Vagina (tissue), 2 donors: ENCODE measurements at regions not wholly inside any gene's neighbourhood (a gene's known extent, or its start where the extent isn't known, plus 50 kb on each side); places are given as distances from the start of the nearest gene placed in this dataset.

Source experiments
- DNase-seq, 2 donors: peaks; one replicate each; pipeline ENCODE4 v3.0.0-alpha.2; 2017; ENCODE audit errors: extremely low spot score in 2 of 2
- H3K27ac ChIP-seq: fragments of 200-600 bp; sonication (generic); one replicate; pipeline ENCODE4 v1.5.1; 2019
- H3K27me3 ChIP-seq: fragments of 200-600 bp; sonication (generic); one replicate; pipeline ENCODE4 v1.5.1; 2019
- H3K36me3 ChIP-seq, 2 donors: fragments of 200-600 bp; sonication (generic); one replicate each; pipeline ENCODE4 v1.5.1; 2017 to 2019
- H3K4me1 ChIP-seq: fragments of 200-600 bp; sonication (generic); one replicate; pipeline ENCODE4 v1.5.1; 2019
- H3K4me3 ChIP-seq, 2 donors: fragments of 200-600 bp; sonication (generic); 1 replicate in 1 of 2; 2 replicates in 1 of 2; pipeline ENCODE4 v1.5.1; 2016 to 2019
- H3K9me3 ChIP-seq: fragments of 200-600 bp; sonication (generic); one replicate; pipeline ENCODE4 v1.5.1; 2019
- POLR2A ChIP-seq, 2 donors: fragments of 450-650 bp; IDR thresholded peaks; one replicate each; pipeline ENCODE4 v1.6.1; 2017; ENCODE audit warnings: antibody characterized with exemption in 2 of 2, mild to moderate bottlenecking in 2 of 2, moderate library complexity in 2 of 2
- POLR2AphosphoS5 ChIP-seq, 2 donors: sonication (generic); formaldehyde crosslinking; IDR thresholded peaks; one replicate each; pipeline ENCODE4 v1.9.0; 2017; ENCODE audit warnings: antibody characterized with exemption in 2 of 2, mild to moderate bottlenecking in 2 of 2, low read depth in 1 of 2; ENCODE audit not compliant: insufficient read depth in 1 of 2
- intact Hi-C: fragments of 100-400 bp; cut with DNase I; formaldehyde crosslinking; loops from one replicate; pipeline ENCODE4 v1.15.1; 2023
- TF ChIP-seq, protein P1 (sequence below), 3 experiments: fragments of 450-650 bp in 2 of 3; fragments of 200-600 bp in 1 of 3; sonication (generic) in 1 of 3; IDR thresholded peaks; one replicate each; pipeline ENCODE4 v1.5.1; 2017 to 2019; ENCODE audit warnings: antibody characterized with exemption in 3 of 3, mild to moderate bottlenecking in 2 of 3, moderate library complexity in 2 of 3

GRCh38 chr14:104262515-104263514 lies 124.4 kb downstream of the KIF26A start:
- Histone ChIP-seq H3K27ac (no peak overlapping the region), H3K4me3 (no peak overlapping the region), H3K4me1 (no peaks in the 10 kb centered on the region), H3K9me3 (no peaks in the 10 kb centered on the region), H3K27me3 (no peaks in the 10 kb centered on the region), H3K36me3 (no peaks in the 10 kb centered on the region)
- TF ChIP-seq, protein P1, sequence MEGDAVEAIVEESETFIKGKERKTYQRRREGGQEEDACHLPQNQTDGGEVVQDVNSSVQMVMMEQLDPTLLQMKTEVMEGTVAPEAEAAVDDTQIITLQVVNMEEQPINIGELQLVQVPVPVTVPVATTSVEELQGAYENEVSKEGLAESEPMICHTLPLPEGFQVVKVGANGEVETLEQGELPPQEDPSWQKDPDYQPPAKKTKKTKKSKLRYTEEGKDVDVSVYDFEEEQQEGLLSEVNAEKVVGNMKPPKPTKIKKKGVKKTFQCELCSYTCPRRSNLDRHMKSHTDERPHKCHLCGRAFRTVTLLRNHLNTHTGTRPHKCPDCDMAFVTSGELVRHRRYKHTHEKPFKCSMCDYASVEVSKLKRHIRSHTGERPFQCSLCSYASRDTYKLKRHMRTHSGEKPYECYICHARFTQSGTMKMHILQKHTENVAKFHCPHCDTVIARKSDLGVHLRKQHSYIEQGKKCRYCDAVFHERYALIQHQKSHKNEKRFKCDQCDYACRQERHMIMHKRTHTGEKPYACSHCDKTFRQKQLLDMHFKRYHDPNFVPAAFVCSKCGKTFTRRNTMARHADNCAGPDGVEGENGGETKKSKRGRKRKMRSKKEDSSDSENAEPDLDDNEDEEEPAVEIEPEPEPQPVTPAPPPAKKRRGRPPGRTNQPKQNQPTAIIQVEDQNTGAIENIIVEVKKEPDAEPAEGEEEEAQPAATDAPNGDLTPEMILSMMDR (IDR thresholded peaks at IDR 0.05): no peak
- TF ChIP-seq POLR2A (IDR thresholded peaks at IDR 0.05): no peak
- TF ChIP-seq POLR2AphosphoS5 (IDR thresholded peaks at IDR 0.05; ENCODE audit: insufficient read depth in 1 of 2, low read depth in 1 of 2): no peak
- no peak for DNase-seq
- intact Hi-C loops: no loop called here

GRCh38 chr14:104263675-104264358 lies 125.4 kb downstream of the KIF26A start:
- TF ChIP-seq, protein P1 (IDR thresholded peaks at IDR 0.05): no peak
- TF ChIP-seq POLR2AphosphoS5 (IDR thresholded peaks at IDR 0.05; ENCODE audit: insufficient read depth in 1 of 2, low read depth in 1 of 2) (no peak), POLR2A (IDR thresholded peaks at IDR 0.05) (no peak)
- H3K9me3 ChIP-seq: no peaks in the 10 kb centered on the region
- no peak overlapping the region for H3K4me3 ChIP-seq
- intact Hi-C loops: no loop called here
- H3K36me3 ChIP-seq: no peaks in the 10 kb centered on the region
- H3K4me1 ChIP-seq: no peaks in the 10 kb centered on the region
- H3K27ac ChIP-seq: no peak overlapping the region
- DNase-seq: peak in 1 of 2 donors; percentile 74
- no peaks in the 10 kb centered on the region for H3K27me3 ChIP-seq

DNA sequence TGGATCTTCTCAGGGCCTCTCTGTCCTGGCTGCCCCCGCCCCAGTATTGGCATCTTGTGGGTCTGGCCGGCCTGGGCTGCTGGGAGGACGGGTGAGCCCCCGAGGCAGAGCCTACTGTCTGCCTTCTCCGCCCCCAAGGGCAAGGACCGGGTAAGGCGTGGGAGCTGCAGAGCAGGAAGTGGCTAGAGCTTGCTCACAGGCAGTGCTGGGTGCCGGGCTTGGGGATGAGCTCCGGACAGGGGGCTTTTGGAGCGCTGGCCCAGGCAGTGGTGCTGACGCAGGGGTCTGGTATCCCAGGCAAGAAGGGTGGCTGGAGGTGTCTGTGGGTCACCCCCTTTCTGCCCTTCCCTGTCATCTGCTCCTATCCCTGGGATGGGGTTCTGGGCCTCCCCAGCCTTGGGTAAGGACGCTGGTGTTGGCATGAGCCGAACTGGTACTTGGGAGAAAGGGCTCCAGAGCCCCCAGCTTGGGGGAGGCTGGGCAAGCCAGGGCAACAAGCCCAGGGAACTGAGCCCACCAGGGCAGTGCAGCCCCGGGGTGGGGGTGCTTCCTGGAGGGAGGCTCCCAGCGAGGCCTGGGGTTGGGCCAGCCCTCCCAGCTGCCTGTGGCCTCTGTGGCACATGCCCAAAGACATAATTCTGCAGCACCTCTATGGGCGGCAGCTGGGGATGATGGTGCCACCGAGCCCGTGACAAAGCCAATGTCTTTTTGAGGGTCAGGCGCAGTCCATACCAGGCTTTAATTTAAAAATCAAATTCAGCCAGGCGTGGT lies 126.3 kb downstream of the KIF26A start:
- peak in 1 of 2 donors; percentile 92 for DNase-seq
- intact Hi-C loops: no loop called here
- H3K36me3 ChIP-seq: no peaks in the 10 kb centered on the region
- H3K9me3 ChIP-seq: no peaks in the 10 kb centered on the region
- TF ChIP-seq, protein P1 (IDR thresholded peaks at IDR 0.05): no peak
- TF ChIP-seq POLR2AphosphoS5 (IDR thresholded peaks at IDR 0.05; ENCODE audit: insufficient read depth in 1 of 2, low read depth in 1 of 2) (no peak), POLR2A (IDR thresholded peaks at IDR 0.05) (no peak)
- H3K27me3 ChIP-seq: no peaks in the 10 kb centered on the region
- H3K4me3 ChIP-seq: no peak overlapping the region
- H3K27ac ChIP-seq: no peak overlapping the region
- no peaks in the 10 kb centered on the region for H3K4me1 ChIP-seq

DNA sequence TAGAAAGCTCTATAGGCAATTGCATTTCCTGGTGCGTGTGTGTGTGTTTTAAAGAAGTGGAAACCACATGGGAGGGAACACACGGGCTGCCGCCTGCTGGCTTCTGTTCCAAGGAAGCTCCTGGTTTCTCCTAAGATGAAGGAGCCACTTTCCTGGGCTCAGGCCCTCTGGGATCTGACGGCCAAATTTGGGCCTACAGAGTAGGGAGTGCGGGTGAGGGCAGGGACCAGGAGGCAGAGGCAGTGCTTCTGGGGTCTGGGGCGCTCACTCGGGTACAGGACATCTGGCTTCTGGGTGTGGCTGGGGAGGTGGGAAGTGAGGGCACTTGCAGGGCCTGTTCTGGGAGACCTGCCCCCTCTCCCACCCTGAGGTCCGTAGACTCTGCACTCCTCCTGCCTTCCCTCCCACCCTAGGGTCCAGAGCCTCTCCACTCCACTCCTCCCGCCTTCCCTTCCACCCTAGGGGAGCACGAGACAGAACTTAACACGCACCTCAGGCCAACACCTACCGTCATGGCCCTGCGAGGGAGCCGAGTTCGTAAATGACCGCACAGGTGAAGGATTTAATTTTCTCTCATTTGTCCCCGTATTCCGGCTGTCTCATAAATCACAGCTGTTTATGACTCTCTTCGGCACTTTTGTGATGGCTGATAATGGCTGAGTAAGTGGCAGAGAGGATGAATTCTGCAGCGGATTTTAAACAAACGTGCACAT lies 127.7 kb downstream of the KIF26A start:
- Histone ChIP-seq H3K4me1 (no peaks in the 10 kb centered on the region), H3K27me3 (no peaks in the 10 kb centered on the region), H3K9me3 (no peaks in the 10 kb centered on the region), H3K27ac (no peak overlapping the region), H3K36me3 (no peaks in the 10 kb centered on the region), H3K4me3 (no peak overlapping the region)
- intact Hi-C loops: no loop called here
- DNase-seq: no peak
- TF ChIP-seq, protein P1 (IDR thresholded peaks at IDR 0.05): no peak
- TF ChIP-seq POLR2A (IDR thresholded peaks at IDR 0.05) (no peak), POLR2AphosphoS5 (IDR thresholded peaks at IDR 0.05; ENCODE audit: insufficient read depth in 1 of 2, low read depth in 1 of 2) (no peak)
